K562 (cell line): ENCODE measurements at regions not wholly inside any gene's neighbourhood (a gene's known extent, or its start where the extent isn't known, plus 50 kb on each side); places are given as distances from the start of the nearest gene placed in this dataset.

Experiments used
- ATAC-seq: fragments of 200-7000 bp; cut with Tn5 transposase; 3 replicates; pipeline ENCODE4 v1.9.1; 2020; ENCODE audit warnings: moderate library complexity
- BruUV-seq: library from RNA; stranded (reverse); fragments of 400-500 nt; replicated peaks from 2 replicates; lab custom pipeline; 2021; lab: Mats Ljungman, UMichigan
- CTCF ChIA-PET: fragments of 300-600 bp; formaldehyde crosslinking; extraction: SDS; loops from one replicate; lab custom pipeline; 2021; ENCODE audit warnings: low intra/inter-chr PET ratio; lab: Yijun Ruan, JAX
- POLR2A ChIA-PET: fragments of 300-600, 350-650 bp; sonication (Branson Sonifier 250); formaldehyde crosslinking; extraction: SDS; loops from one replicate; lab custom pipeline; 2021; ENCODE audit warnings: antibody characterized with exemption, inconsistent platforms; lab: Yijun Ruan, JAX
- DNase-seq, 4 experiments: peaks; one replicate each; pipeline versions ENCODE4 v3.0.0 to v3.0.0-alpha.2; 2011 to 2018; ENCODE audit warnings: low spot score in 3 of 4, mixed read lengths in 3 of 4; ENCODE audit errors: extremely low read depth in 1 of 4
- FAIRE-seq: peaks from 2 replicates; lab custom pipeline; 2011; peaks lifted over from hg19 to GRCh38; lab: Jason Lieb, UNC
- H2AFZ ChIP-seq: 2 replicates; pipeline ENCODE4 v1.6.0; 2011; ENCODE audit warnings: low read depth, low read length, control low read depth, inconsistent platforms
- H3K27ac ChIP-seq: fragments of 200-600 bp; 3 replicates; pipeline ENCODE4 v1.8.0; 2011; ENCODE audit warnings: low read depth, mild to moderate bottlenecking, control low read depth, inconsistent platforms, low read length, moderate library complexity, mixed read lengths; ENCODE audit errors: extremely low read depth
- H3K27me3 ChIP-seq, 2 experiments: fragments of 300-600 bp in 1 of 2; 2 replicates in 1 of 2; 3 replicates in 1 of 2; pipeline versions ENCODE4 v1.6.0 to v1.8.0; 2011; ENCODE audit warnings: inconsistent platforms in 2 of 2, low read length in 2 of 2, mild to moderate bottlenecking in 1 of 2, mixed read lengths in 1 of 2, moderate library complexity in 1 of 2; ENCODE audit not compliant: control insufficient read depth in 2 of 2, insufficient read depth in 2 of 2
- H3K36me3 ChIP-seq: fragments of 300-600 bp; 3 replicates; pipeline ENCODE4 v1.8.0; 2011; ENCODE audit warnings: mild to moderate bottlenecking, low read length, inconsistent platforms; ENCODE audit not compliant: control insufficient read depth, insufficient read depth
- H3K4me1 ChIP-seq, 2 experiments: fragments of 200-600 bp in 1 of 2; replicated peaks in 1 of 2; 2 replicates in 1 of 2; 3 replicates in 1 of 2; pipeline versions ENCODE4 v1.5.1 to v1.8.0; 2011; ENCODE audit warnings: inconsistent platforms in 2 of 2, low read length in 2 of 2, mild to moderate bottlenecking in 1 of 2, mixed read lengths in 1 of 2, moderate library complexity in 1 of 2; ENCODE audit not compliant: control insufficient read depth in 2 of 2, insufficient read depth in 2 of 2
- H3K4me2 ChIP-seq: 2 replicates; pipeline ENCODE4 v1.6.1; 2011; ENCODE audit warnings: low read length, control low read depth, inconsistent platforms, mixed read lengths; ENCODE audit not compliant: insufficient read depth
- H3K4me3 ChIP-seq: fragments of 200-600 bp; sonication (generic), shearing (Covaris generic); 2 replicates; pipeline ENCODE4 v1.5.1; 2016; ENCODE audit warnings: control low read depth, inconsistent platforms
- H3K79me2 ChIP-seq: fragments of 200-600 bp; 3 replicates; pipeline ENCODE4 v1.8.0; 2011; ENCODE audit warnings: low read length, inconsistent platforms; ENCODE audit not compliant: control insufficient read depth, insufficient read depth
- H3K9ac ChIP-seq, 2 experiments: 2 replicates each; pipeline versions ENCODE4 v1.6.0 to v1.6.1; 2011; ENCODE audit warnings: low read depth in 2 of 2, low read length in 2 of 2, control low read depth in 1 of 2, inconsistent platforms in 1 of 2, mild to moderate bottlenecking in 1 of 2, mixed read lengths in 1 of 2; ENCODE audit not compliant: insufficient read depth in 1 of 2
- H3K9me1 ChIP-seq: one replicate; pipeline ENCODE4 v1.6.0; 2011; ENCODE audit warnings: inconsistent platforms, mild to moderate bottlenecking, low read length, moderate library complexity; ENCODE audit not compliant: control insufficient read depth, insufficient read depth
- H3K9me3 ChIP-seq: replicated peaks from 2 replicates; pipeline ENCODE4 v1.5.1; 2011; ENCODE audit warnings: low read depth, low read length, inconsistent platforms; ENCODE audit not compliant: control insufficient read depth, insufficient read depth
- H4K20me1 ChIP-seq: replicated peaks from 2 replicates; pipeline ENCODE4 v1.6.1; 2011; ENCODE audit warnings: low read length, inconsistent platforms, mixed read lengths; ENCODE audit not compliant: control insufficient read depth, insufficient read depth
- ARID1B ChIP-seq: fragments of 450-650 bp; IDR thresholded peaks from 2 replicates; pipeline ENCODE4 v1.6.1; 2016; ENCODE audit warnings: antibody characterized with exemption, mild to moderate bottlenecking, inconsistent platforms
- CAMTA2 ChIP-seq: fragments of 250-450 bp; sonication (Bioruptor Pico); conservative IDR thresholded peaks from 2 replicates; pipeline ENCODE4 v1.5.1; 2022
- FOS ChIP-seq: IDR thresholded peaks from 3 replicates; pipeline ENCODE4 v1.6.1; 2011; ENCODE audit not compliant: insufficient read length; ENCODE audit errors: extremely low read depth
- NR2C1 ChIP-seq, 2 experiments: fragments of 450-650 bp; IDR thresholded peaks; 2 replicates each; pipeline ENCODE4 v1.6.1; 2017; ENCODE audit warnings: mild to moderate bottlenecking in 2 of 2, antibody characterized with exemption in 1 of 2, inconsistent platforms in 1 of 2, missing compliant biosample characterization in 1 of 2, missing genetic modification characterization in 1 of 2
- PHB2 ChIP-seq: fragments of 450-650 bp; IDR thresholded peaks from 2 replicates; pipeline ENCODE4 v1.6.1; 2017; ENCODE audit warnings: low read depth
- POLR2AphosphoS2 ChIP-seq: IDR thresholded peaks from 2 replicates; pipeline ENCODE4 v1.6.1; 2012; ENCODE audit warnings: low read length, improper control_type of control experiment
- RBM15 ChIP-seq: fragments of 200-400 bp; formaldehyde crosslinking; IDR thresholded peaks from 2 replicates; pipeline ENCODE4 v1.6.1; 2018; ENCODE audit warnings: mild to moderate bottlenecking, low read length, moderate library complexity; ENCODE audit not compliant: insufficient read depth
- SETDB1 ChIP-seq: IDR thresholded peaks from one replicate; pipeline ENCODE4 v1.6.1; 2012; ENCODE audit warnings: low read length, control low read depth, inconsistent platforms
- SIX5 ChIP-seq, 2 experiments: IDR thresholded peaks; 2 replicates each; pipeline ENCODE4 v1.6.1; 2011; ENCODE audit warnings: low read length in 2 of 2, borderline replicate concordance in 1 of 2, low read depth in 1 of 2, mild to moderate bottlenecking in 1 of 2, moderate library complexity in 1 of 2; ENCODE audit not compliant: insufficient read depth in 1 of 2
- SMARCB1 ChIP-seq: IDR thresholded peaks from 2 replicates; pipeline ENCODE4 v1.6.1; 2011; ENCODE audit warnings: improper control_type of control experiment, low read depth; ENCODE audit not compliant: insufficient read length
- SRSF1 ChIP-seq: fragments of 200-400 bp; formaldehyde crosslinking; IDR thresholded peaks from 2 replicates; pipeline ENCODE4 v1.6.1; 2017; ENCODE audit warnings: mild to moderate bottlenecking, low read depth, low read length, moderate library complexity
- STAG1 ChIP-seq: sonication (generic); formaldehyde crosslinking; IDR thresholded peaks from 2 replicates; pipeline ENCODE4 v1.5.0; 2020; ENCODE audit warnings: missing genetic modification reagents, borderline replicate concordance
- ZNF324 ChIP-seq: fragments of 250-450 bp; sonication (Bioruptor Pico); IDR thresholded peaks from 2 replicates; pipeline ENCODE4 v1.4.0; 2020; ENCODE audit warnings: mild to moderate bottlenecking
- WGBS: fragments of 100-300 bp; shearing (Covaris generic); methylation state at CpG from one replicate; pipeline ENCODE4 v1.1.6; 2016; ENCODE audit warnings: low coverage, mixed read lengths; ENCODE audit not compliant: insufficient coverage; ENCODE audit errors: missing lambda C conversion rate; 5-methylcytosine and 5-hydroxymethylcytosine counted together
- in situ Hi-C: fragments of 300-500 bp; cut with MboI; formaldehyde crosslinking; loops from 4 replicates; pipeline ENCODE4 v1.15.0; 2018; ENCODE audit warnings: inconsistent platforms, mixed read lengths
- intact Hi-C: fragments of 100-400 bp; cut with micrococcal nuclease; formaldehyde crosslinking; loops from 2 replicates; pipeline ENCODE4 v1.14.2; 2022
- TF ChIP-seq, protein P1 (sequence below): IDR thresholded peaks from 3 replicates; pipeline ENCODE4 v1.6.1; 2011; ENCODE audit warnings: borderline replicate concordance, mild to moderate bottlenecking, moderate library complexity; ENCODE audit not compliant: insufficient read length; ENCODE audit errors: extremely low read depth
- TF ChIP-seq, protein P2 (sequence below), 2 experiments: IDR thresholded peaks; 2 replicates each; pipeline ENCODE4 v1.6.1; 2012; ENCODE audit warnings: improper control_type of control experiment in 2 of 2, low read depth in 2 of 2, low read length in 2 of 2, borderline replicate concordance in 1 of 2

DNA sequence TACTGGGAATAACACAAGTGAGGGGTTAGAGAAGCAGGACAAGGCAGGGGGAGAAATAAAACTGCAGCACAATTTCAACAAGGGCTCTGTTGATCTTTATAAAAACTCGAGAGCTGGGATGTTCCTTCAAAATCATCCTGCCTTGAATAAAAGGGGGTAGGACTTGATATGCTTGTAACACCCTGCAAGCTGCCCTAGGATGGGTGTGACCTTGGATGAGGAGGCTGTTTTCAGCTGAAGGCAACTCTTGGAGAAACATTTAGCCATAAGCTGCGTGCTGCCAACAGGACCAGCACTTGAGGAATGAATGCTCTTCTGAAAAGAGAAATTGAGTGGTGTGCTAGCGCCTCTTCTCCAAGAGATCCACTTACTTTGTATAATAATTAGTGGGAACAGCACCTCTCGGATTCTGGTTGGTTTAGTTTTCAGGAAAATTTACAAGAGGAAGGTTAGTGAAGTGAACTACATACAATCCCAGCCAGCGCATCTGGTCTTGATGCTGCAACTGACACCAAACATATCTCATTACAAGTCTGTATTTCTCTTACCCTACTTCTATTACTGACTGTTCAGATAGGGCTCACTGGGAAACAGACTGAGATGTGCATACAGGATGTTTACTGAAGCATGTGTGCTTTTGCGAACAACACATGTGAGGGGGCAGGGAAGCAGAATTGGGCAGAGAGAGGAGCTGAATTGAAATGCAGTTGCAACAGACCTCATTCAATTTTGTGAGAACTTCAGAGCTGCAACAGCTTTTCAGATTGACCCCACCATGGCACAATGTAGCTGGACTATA, 643.0 kb upstream of the GOLIM4 start:
- Histone ChIP-seq H2AFZ (no peak overlapping the region), H3K9me1 (no peaks in the 10 kb centered on the region), H3K4me1 (no peaks in the 10 kb centered on the region), H4K20me1 (no peaks in the 10 kb centered on the region), H3K79me2 (no peaks in the 10 kb centered on the region), H3K27ac (no peak overlapping the region), H3K9me3 (no peaks in the 10 kb centered on the region; the same call in 1 of the 2 replicates), H3K27me3 (no peaks in the 10 kb centered on the region), H3K9ac (no peak overlapping the region), H3K36me3 (no peaks in the 10 kb centered on the region), H3K4me2 (no peak overlapping the region), H3K4me3 (no peak overlapping the region)
- in situ Hi-C loops (no loop called here), intact Hi-C loops (no loop called here)
- FAIRE-seq (no peak), ATAC-seq (no peak), DNase-seq (no peak)
- TF ChIP-seq FOS: no peak
- TF ChIP-seq NR2C1 (IDR thresholded peaks at IDR 0.05): no peak
- no peak for TF ChIP-seq NR2C1 (tag; IDR thresholded peaks at IDR 0.05)
- no peak for TF ChIP-seq ARID1B
- TF ChIP-seq SRSF1: no peak
- TF ChIP-seq, protein P1, sequence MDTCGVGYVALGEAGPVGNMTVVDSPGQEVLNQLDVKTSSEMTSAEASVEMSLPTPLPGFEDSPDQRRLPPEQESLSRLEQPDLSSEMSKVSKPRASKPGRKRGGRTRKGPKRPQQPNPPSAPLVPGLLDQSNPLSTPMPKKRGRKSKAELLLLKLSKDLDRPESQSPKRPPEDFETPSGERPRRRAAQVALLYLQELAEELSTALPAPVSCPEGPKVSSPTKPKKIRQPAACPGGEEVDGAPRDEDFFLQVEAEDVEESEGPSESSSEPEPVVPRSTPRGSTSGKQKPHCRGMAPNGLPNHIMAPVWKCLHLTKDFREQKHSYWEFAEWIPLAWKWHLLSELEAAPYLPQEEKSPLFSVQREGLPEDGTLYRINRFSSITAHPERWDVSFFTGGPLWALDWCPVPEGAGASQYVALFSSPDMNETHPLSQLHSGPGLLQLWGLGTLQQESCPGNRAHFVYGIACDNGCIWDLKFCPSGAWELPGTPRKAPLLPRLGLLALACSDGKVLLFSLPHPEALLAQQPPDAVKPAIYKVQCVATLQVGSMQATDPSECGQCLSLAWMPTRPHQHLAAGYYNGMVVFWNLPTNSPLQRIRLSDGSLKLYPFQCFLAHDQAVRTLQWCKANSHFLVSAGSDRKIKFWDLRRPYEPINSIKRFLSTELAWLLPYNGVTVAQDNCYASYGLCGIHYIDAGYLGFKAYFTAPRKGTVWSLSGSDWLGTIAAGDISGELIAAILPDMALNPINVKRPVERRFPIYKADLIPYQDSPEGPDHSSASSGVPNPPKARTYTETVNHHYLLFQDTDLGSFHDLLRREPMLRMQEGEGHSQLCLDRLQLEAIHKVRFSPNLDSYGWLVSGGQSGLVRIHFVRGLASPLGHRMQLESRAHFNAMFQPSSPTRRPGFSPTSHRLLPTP: no peak
- no peak for TF ChIP-seq RBM15
- no peak for TF ChIP-seq CAMTA2 (CRISPR knock-in tag)
- TF ChIP-seq STAG1 (CRISPR knock-in tag): no peak
- TF ChIP-seq PHB2: no peak
- TF ChIP-seq, protein P2, sequence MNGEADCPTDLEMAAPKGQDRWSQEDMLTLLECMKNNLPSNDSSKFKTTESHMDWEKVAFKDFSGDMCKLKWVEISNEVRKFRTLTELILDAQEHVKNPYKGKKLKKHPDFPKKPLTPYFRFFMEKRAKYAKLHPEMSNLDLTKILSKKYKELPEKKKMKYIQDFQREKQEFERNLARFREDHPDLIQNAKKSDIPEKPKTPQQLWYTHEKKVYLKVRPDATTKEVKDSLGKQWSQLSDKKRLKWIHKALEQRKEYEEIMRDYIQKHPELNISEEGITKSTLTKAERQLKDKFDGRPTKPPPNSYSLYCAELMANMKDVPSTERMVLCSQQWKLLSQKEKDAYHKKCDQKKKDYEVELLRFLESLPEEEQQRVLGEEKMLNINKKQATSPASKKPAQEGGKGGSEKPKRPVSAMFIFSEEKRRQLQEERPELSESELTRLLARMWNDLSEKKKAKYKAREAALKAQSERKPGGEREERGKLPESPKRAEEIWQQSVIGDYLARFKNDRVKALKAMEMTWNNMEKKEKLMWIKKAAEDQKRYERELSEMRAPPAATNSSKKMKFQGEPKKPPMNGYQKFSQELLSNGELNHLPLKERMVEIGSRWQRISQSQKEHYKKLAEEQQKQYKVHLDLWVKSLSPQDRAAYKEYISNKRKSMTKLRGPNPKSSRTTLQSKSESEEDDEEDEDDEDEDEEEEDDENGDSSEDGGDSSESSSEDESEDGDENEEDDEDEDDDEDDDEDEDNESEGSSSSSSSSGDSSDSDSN (IDR thresholded peaks at IDR 0.05; ENCODE audit: borderline replicate concordance in 1 of 2, low read depth in 2 of 2, low read length in 2 of 2): no peak
- TF ChIP-seq POLR2AphosphoS2: no peak
- TF ChIP-seq SIX5 (IDR thresholded peaks at IDR 0.05; ENCODE audit: borderline replicate concordance in 1 of 2, insufficient read depth in 1 of 2, low read depth in 1 of 2, low read length in 2 of 2): no peak
- no peak for TF ChIP-seq SMARCB1
- TF ChIP-seq SETDB1: no peak
- no peak for TF ChIP-seq ZNF324 (CRISPR knock-in tag)
- 2% methylated on average over 6 of the region's 6 CpGs for WGBS
- BruUV-seq: no TSS peak
- ChIA-PET CTCF (no interaction called here), POLR2A (no interaction called here)
